ENCODE measurements at regions not wholly inside any gene's neighbourhood (a gene's known extent, or its start where the extent isn't known, plus 50 kb on each side); places are given as distances from the start of the nearest gene placed in this dataset.
"Not testable (repeated sequence)": the region's sequence is repeated elsewhere in the genome, so short reads cannot be mapped to it uniquely, and the experiment has no call there.

DNA sequence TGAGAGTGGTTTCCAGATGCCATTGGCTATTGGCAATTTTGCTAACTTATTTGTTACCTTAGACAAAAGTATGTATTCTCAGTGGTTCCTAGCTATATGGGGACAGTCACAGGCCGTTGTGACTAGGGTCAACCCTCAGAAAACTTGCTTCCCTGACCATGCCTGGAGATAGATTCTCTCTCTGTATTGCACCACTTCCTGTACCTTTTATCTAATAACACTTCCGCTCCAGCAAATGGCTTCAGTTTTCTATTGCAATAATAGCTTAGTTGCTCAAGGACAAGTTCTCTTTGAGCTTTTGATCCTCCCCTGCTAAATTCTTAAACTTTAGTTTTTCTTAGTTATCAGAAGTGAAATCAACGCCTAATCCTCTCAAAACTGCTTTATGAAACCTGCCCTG, 338.0 kb downstream of the RMST start:
- no peak for DNase-seq (ENCODE audit: low spot score)

DNA sequence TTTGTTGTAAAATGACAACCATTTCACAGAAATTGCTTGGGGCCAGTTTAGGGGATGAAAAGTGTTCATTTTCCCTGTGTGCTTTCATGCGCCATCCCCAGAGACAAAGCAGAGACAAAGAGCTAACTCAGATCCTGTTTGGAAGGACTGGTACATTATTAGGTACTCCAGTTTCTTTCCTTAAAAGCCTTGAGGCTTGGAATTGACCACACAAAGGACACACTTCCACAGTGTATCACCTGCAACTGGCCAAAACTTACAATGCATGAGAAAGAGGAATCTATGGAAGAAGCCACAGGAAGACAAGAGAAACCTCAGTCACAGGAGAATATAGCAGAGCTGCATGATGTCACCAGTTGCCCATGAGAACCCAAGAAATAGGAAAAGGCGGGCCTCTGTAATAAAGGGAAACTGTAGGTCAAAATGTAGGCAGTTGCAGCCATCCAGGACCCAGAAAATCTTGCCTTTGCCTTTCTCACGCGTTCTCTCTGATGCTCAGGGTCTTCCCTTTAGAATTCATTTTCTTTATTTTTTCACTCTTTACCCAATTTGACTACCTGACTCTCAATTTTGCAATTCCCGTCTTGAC, 339.0 kb downstream of the RMST start:
- no peak for DNase-seq (ENCODE audit: low spot score)

DNA sequence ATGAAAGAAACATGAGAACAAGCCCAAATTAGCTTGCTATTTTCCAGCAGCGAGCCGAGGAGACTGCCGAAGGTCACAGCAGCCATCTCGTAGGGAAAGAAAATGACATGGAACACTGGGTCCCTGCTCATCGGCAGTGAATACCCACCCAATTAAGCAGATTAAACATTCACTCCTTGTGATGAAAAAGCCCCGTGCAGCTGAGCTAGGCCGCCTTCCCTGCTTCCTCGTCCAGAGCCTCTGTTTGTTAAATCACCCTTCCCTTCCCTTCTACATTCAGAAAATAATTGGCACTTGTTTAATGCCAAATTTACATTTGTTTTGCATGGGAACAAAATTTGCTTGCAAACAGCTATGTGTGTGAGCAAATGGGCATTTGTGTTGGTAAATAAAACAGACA, 342.5 kb downstream of the RMST start:
- DNase-seq (ENCODE audit: low spot score) = no peak

DNA sequence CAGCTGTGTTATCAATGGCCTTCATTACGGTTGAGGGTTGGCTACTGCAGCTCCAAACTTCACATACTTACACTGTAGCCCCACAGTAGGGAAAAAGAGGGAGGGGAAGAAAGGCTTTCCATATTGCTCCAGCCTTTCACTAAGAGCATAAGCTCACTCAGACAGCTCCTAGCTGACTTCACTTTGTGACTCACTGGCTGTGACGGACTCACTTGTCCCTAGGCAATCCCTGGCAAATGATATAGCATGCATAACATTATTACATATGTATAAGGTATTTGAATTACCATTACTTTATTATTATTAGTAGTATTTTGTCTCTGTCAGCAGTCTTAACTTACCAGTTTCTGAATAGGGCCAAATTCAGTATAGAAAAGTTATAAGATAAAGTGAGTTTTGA, 350.7 kb downstream of the RMST start:
- no peak for DNase-seq (ENCODE audit: low spot score)

DNA sequence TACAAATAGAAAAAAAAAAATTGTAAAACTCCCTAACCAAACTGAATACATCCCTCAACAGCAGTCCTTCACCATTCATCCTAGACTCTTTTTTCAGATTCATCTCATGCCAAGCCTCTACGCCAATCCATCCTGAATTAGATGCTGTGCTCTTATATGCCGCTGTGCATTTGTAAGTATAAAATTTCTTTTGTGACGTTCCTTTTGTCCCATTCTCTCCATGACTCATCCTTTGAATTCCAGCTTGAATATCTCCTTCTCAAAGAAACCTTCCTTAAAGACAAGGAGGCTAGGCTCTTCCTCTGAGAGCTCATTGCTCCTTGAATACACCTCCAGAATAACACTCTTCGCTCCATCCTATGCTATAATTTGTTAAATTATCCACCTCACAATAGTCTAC, 359.2 kb downstream of the RMST start:
- no peak for DNase-seq (ENCODE audit: low spot score)

DNA sequence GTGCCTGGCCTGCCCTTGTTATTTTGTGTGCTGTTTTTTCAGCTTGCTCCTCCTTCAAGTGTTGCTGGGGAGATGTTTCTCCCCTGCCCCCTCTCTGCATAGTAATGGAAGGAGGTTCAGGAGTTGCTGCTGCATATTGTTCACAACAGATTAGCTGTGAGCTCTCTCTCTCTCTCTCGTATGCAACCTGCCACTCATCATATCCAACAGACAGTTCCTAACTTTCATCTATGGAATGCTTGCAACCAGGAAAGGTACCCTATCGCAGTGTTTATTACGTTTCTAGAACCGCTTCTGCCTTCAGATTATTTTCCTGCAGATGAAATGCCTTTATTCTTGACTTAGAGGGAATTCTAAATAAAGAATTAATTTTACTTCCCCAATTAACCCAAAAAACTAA, 372.9 kb downstream of the RMST start:
- DNase-seq (ENCODE audit: low spot score) = no peak

DNA sequence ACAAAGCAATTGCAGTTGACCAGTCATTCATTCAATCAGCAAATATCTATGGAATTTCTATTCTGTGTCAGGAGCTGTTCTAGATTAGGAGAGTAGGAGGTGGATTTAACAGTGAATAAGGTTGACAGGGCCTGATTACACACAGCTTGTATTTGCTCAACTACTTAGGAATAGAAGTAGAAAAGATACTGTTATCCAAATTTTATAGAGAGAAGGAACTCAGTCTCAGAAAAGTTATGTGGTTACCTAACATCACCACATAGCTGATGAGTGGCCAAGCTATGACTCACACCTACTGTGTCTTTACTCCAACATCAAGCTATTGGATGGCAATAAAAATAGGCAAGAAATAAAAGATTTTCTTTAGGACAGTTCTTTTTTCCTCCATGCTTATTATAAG, 374.8 kb downstream of the RMST start:
- DNase-seq (ENCODE audit: low spot score) = no peak

DNA sequence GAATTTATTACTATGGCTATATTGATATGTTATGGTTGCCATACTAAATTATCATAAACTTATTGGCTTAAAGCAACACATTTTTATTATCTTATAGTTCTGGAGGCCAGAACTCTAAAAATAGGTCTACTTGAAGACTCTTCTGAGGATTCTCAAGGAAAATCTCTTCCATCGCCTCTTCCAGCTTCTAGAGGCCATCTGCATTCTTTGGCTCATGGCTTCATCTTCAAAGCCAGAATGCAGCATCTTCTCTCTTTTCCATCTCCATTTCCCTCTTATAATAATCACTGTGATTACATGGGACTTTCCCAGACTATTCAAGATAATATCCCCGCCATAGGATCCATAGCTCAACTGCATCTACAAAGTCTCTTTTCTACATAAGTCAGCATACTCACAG, 385.4 kb downstream of the RMST start:
- no peak for DNase-seq (ENCODE audit: low spot score)

DNA sequence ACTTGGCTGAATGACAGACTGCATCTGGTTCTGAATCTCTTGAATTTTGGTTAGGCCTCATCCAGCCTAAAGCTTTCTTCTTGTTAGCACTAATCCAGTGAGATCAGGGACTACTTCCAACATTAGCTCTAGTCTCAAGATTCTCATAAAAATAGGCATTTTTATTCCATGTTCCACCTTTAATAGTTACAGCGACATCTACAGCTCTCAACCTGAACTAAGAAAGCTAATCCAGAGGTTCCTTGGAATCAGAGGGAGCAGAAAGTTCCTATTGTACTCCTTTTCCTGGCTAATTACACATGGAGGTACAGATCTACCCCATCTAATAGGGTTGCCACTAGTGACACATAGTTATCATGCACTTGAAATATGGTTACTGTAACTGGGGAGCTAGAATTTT, 391.9 kb downstream of the RMST start:
- DNase-seq (ENCODE audit: low spot score) = no peak

DNA sequence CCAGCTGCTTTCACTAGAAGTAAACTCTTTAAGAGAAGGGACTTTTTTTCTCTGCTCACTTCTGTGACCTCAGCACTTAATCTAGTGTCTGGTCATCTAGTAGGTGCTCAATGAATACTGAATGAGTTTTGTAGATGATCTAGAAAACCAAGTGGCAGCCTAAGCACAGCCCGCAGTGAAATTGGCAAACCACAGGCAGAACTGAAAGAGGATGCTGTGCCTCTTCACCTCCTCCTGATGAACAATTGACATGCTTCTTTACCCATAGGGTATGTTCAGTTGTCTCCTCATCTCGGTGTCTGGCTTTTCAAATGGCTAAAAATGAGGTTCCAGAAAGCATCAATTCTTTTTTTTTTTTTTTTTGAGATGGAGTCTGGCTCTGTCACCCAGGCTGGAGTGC, 399.5 kb downstream of the RMST start:
- DNase-seq (ENCODE audit: low spot score) = no peak

DNA sequence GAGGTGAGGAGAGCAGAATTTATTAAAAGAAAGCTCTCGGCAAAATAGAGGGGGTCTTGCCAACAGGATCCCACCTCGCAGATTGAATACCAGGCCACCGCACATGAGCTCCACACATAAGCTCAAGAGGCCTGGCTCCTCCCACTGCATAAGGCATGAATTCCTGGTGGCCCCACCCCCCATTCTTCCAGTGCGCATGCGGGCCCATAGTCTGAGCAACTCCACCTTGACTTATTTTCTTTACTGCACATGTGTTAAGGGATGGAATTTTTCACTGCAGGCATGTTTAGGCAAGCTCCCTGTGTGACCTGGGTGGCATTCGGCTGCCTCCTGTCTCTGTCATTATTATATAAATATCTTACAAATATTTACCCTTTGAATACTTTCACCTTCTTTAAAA, 412.5 kb downstream of the RMST start:
- DNase-seq (ENCODE audit: low spot score) = no peak

DNA sequence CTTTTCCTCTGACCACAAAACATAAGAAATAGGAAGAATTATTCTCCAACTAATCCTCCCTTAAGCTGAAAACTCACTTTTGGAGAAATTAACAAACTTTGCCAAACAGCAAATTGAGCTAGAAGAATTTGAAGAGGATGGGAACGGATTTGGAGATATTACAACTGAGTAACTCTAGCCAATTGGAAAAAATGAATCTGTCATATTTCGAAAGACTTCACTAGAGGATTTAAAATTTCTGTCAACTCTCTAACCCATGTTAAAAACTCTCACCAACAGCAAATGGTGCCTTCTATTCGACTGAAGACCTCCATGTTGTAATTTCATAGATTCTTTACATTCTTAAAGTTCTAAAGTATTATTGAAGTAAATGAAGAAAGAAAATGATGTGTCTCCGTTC, 414.2 kb downstream of the RMST start:
- no peak for DNase-seq (ENCODE audit: low spot score)

DNA sequence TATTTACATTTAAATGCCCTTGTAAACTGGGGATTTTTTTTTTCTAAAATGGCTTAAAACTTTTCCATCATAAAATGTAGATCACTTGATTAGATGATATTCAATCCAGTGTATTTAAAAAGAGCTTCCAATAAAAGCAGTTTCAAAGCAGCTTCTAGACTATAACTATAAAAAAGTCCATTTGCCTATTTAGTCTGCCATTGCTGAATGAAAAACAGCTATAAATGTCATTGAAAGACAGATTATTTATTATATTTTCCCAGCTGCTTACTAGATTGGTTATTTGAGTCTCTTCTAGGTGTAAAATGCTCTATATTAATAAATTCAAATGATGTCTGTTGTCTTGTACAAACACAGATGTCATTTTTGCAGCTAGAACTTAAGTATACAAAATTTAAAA, 414.8 kb downstream of the RMST start:
- no peak for DNase-seq (ENCODE audit: low spot score)

DNA sequence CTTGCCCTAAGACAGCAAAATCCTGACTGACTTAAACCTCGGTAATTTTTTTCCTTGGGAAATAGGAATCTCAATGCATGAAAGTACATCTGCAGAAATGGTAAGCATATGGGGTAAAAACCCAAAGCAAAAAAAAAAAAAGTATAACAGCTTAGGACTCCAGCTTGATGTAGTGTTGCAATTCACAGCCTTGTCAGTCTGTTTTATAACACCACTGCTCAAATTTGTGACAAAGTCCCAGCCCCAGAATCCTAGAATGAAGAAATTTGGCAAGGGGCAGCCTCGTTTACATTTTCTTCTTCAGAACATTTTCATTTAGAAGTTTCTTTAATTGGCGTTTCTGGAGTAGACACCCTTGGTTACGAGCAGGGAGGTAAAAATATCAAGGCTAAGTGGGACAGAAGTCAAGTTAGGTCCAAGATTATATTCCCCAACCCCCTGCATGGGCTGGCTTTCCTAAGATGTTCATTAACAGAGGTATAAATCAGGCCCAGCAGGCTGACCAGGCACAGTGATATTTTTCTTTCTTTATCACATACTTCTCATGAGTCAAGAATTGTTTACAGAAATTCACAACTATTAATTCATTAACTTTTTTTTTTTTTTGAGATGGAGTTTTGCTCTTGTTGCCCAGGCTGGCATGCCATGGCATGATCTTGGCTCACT, 424.0 kb downstream of the RMST start:
- no peak for DNase-seq (ENCODE audit: low spot score)

DNA sequence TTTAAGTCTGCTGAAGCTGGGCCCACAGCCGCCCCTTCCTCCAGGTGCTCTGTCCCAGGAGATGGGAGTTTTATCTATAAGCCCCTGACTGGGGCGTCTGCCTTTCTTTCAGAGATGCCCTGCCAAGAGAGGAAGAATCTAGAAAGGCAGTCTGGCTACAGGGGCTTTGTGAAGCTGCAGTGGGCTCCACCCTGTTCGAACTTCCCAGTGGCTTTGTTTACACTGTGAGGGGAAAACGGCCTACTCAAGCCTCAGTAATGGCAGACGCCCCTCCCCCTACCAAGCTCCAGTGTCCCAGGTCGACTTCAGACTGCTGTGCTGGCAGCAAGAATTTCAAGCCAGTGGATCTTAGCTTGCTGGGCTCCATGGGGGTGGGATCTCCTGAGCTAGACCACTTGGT, 435.3 kb downstream of the RMST start:
- DNase-seq (ENCODE audit: low spot score) = not testable (repeated sequence)

DNA sequence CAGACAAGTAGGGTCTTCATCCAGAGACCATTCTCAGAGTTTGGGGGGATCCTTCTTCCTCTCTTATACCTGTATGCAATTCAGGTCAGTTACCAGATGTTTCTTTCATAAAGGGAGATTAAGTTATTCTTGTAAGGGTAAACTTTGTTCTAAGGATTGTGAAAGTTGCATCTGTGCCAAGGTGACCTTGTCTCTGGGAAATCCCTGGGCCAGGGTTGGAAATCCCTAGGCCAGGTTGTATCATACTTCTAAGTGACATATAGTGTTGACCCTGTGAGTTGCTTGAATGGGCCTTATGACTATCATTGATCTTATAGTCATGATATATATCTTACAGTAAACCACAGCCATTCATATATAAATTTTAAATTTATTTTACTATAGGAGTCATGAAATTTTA, 436.9 kb downstream of the RMST start:
- DNase-seq (ENCODE audit: low spot score) = no peak

DNA sequence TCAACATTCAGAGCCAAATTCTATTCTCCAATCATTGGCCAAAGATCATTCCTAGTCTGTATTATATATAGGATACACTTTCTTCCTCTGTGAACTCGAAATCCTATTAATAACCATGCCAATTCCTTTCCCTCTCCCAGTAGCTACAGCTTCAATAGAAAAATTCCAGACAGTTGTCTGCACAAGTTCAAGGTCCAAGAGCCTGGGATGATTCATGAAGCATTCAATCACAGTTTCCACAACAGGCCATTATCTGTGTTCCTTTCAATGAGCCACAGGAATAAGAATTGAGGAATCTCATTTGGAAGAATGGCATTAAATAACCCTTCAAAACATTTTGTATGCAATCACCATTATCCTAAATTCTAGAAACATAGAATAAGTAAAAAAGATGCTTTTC, 437.4 kb downstream of the RMST start:
- no peak for DNase-seq (ENCODE audit: low spot score)

DNA sequence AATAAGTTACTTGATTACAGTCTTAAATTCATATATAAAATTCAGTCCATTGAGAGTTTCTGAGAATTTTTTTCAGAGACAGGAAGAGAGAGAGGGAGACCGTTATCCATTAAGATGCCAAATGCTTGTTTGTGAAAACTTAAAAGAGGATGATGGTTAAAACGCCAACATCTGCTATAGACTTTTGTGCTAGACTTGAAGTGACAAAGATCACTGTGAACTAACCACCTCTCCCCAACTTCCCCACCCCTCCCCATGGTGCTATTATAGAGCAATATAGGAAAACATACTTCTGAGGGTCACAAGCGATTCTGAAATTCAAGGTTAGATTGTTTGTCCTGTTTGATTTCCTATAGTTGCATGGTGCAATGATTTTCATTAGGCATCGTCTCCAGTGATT, 440.8 kb downstream of the RMST start:
- no peak for DNase-seq (ENCODE audit: low spot score)

DNA sequence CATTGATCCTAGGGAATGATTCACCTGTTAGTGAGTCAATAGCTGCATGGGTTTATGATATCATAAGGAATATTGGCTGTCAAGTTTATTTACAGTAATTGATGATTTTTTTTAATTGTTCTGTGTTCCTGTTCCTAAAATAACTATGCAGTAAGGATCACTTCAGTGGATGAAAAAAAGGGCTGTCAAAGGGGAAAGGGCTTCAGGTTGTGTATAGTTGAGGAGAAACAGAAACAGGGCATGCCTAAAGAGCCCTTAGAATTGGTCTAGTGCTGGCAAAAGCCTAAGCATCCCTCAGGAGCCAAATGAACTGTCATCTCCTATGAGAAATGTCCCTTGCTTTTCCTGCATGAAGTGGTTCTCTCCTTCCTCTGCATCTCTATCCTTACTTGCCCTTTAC, 444.9 kb downstream of the RMST start:
- no peak for DNase-seq (ENCODE audit: low spot score)

DNA sequence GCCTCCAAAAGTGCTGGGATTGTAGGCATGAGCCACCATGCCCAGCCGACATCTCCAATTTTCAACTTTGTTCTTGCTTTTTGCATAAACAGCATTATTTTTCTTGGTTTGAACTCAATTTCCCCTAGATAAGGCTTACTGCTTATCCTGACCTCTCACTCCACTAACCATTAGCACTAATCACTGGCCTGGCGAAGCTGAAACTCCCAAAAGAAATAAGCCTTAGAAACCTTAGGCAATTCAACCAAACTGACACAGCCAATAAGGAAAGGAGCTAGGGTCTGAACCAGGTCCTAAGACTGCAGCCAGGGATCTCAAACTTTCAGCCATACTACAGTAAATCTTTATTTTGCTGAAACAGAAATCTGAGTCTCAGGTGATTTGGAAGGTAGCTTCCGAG, 448.0 kb downstream of the RMST start:
- DNase-seq (ENCODE audit: low spot score) = no peak

DNA sequence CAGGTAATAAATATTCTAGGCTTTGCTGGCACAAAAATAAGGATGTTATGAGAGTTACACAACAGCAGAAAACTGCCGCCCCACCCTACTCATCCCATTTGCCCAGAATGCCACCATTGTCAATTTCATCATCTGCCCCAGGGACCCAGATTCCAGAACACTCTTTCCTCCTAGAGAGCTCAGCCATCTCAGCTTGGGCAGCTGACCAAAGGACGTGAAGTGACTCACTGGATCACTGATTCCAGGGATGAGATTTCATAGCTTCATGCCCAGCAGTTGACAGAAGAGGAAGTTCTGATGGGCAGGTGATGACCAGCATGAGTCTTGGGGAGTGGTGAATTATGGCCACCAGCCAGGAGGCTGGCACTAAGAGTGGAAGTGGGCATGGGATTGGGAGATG, 450.3 kb downstream of the RMST start:
- DNase-seq (ENCODE audit: low spot score) = no peak

DNA sequence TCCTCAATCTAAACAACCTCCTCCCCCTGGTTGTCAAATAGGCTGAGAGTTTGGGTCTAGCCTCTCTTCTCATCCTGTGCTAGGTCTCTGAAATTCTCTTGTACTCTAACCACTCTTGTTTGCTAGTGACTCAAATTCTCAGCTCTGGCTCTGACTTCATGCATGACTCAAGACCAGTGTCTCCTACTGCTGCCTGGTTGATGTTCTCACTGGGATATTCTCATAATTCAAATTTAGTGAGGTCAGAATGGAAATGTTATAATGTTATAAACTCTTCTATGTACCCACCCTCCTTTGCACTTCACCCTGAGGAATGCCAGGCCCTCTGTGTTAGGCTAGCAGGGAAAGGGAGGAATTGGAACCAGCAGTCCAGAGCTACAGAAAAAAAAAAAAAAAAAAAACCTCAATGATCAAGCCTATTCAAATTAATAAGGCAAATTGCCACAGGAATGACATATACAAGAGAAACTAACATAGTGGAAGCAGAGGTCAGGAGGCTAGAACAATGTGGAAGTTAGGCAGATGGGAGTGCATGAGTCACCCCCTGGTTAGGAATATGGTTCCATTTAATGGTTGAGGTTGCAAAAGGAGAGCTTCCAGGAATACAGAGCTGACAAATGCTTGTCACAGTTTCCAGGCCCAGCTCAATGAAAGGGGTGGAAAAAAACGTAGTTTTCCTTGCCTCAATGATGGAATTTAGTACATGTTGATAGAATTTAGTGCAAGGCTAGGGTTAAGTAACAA, 459.5 kb downstream of the RMST start:
- no peak for DNase-seq (ENCODE audit: low spot score)

DNA sequence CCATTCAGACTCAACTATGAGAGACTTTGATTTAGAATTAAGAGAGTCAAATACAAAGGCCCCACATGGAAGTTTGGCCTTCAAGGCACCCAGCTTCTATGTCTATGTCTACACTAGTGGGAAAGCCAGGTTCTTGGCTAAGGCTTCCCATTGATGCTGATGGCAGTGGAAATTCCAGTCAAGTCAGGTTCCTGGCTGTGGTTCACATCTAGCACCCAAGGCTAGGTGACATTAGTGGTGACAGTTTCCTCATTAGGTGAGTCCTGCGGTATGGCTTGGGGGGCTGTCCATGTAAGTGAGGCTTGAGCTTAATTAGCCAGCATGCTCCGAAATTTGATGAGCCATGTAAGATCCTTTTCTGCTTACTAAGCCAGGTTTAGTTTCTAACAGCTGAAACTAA, 460.9 kb downstream of the RMST start:
- no peak for DNase-seq (ENCODE audit: low spot score)

DNA sequence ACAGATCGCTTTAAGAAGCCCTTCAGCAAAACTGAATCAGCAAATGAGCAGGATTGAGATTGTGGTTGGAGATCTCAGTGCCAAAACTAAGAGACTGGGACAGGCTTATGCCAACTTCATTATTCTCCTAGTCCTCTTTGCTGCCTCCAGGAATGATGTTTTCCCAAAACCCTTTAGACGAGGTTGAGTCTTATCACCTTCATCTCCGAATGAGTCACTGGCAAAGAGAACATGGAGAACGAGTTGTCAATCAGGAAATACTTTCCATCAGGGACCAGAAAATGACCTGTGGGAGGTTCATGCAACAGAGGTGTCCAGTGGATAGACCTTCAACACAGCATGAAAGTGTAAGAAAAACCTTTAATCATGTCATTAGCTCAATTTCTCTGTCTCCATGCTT, 461.5 kb downstream of the RMST start:
- no peak for DNase-seq (ENCODE audit: low spot score)
